GM06990 (cell line): ENCODE measurements at regions not wholly inside any gene's neighbourhood (a gene's known extent, or its start where the extent isn't known, plus 50 kb on each side); places are given as distances from the start of the nearest gene placed in this dataset.

Experiments
- DNase-seq: peaks from one replicate; pipeline ENCODE4 v3.0.0-alpha.2; 2011; ENCODE audit not compliant: insufficient read length; ENCODE audit errors: extremely low read depth
- H3K27me3 ChIP-seq: replicated peaks from 2 replicates; pipeline ENCODE4 v1.6.0; 2011; ENCODE audit warnings: low read length; ENCODE audit not compliant: control insufficient read depth, insufficient read depth
- H3K36me3 ChIP-seq: 2 replicates; pipeline ENCODE4 v1.5.1; 2011; ENCODE audit warnings: low read length; ENCODE audit not compliant: control insufficient read depth, insufficient read depth
- H3K4me3 ChIP-seq: replicated peaks from 2 replicates; pipeline ENCODE4 v1.5.1; 2011; ENCODE audit warnings: low read depth, mild to moderate bottlenecking, control low read depth, low read length
- CTCF ChIP-seq: IDR thresholded peaks from 2 replicates; pipeline ENCODE4 v1.5.1; 2011; ENCODE audit warnings: low read length, control low read depth, mild to moderate bottlenecking, inconsistent platforms; ENCODE audit not compliant: insufficient read depth, poor library complexity, severe bottlenecking

GRCh38 chrX:121102101-121102500 is 54.7 kb downstream of the GLUD2 start:
- Histone ChIP-seq H3K27me3 (no peaks in the 10 kb centered on the region), H3K36me3 (no peaks in the 10 kb centered on the region), H3K4me3 (no peak overlapping the region)
- TF ChIP-seq CTCF: no peak
- no peak for DNase-seq

- no peaks in the 10 kb centered on the region for H3K36me3 ChIP-seq
- TF ChIP-seq CTCF: no peak
- DNase-seq: no peak
Measured at GRCh38 chrX:121103381-121103780, 56.0 kb downstream of the GLUD2 start.

GRCh38 chrX:121106484-121107235 is 59.2 kb downstream of the GLUD2 start:
- no peak for TF ChIP-seq CTCF
- no peak for DNase-seq
- Histone ChIP-seq H3K4me3 (no peak overlapping the region), H3K27me3 (no peaks in the 10 kb centered on the region), H3K36me3 (no peaks in the 10 kb centered on the region)

More at GRCh38 chrX:121103381-121103780, 56.0 kb downstream of the GLUD2 start:
- Histone ChIP-seq H3K27me3 (no peaks in the 10 kb centered on the region), H3K4me3 (no peak overlapping the region)

GRCh38 chrX:121109986-121110385 is 62.6 kb downstream of the GLUD2 start:
- no peaks in the 10 kb centered on the region for H3K27me3 ChIP-seq
- H3K36me3 ChIP-seq: no peaks in the 10 kb centered on the region

GRCh38 chrX:121110536-121110935 is 63.1 kb downstream of the GLUD2 start:
- TF ChIP-seq CTCF: no peak
- Histone ChIP-seq H3K36me3 (no peaks in the 10 kb centered on the region), H3K27me3 (no peaks in the 10 kb centered on the region), H3K4me3 (no peak overlapping the region)
- no peak for DNase-seq

More at GRCh38 chrX:121109986-121110385, 62.6 kb downstream of the GLUD2 start:
- DNase-seq: no peak
- no peak for TF ChIP-seq CTCF
- no peak overlapping the region for H3K4me3 ChIP-seq
